WERI-Rb-1 (cell line): ENCODE measurements at regions not wholly inside any gene's neighbourhood (a gene's known extent, or its start where the extent isn't known, plus 50 kb on each side); places are given as distances from the start of the nearest gene placed in this dataset.

Experiments
- DNase-seq: peaks from one replicate; pipeline ENCODE4 v3.0.0-alpha.2; 2020
- H3K27ac ChIP-seq: fragments of 250-450 bp; sonication (Bioruptor Pico); 2 replicates; pipeline ENCODE4 v1.5.1; 2020; ENCODE audit warnings: mild to moderate bottlenecking, moderate library complexity
- H3K27me3 ChIP-seq: fragments of 250-450 bp; sonication (Bioruptor Pico); 2 replicates; pipeline ENCODE4 v1.5.1; 2021; ENCODE audit warnings: mild to moderate bottlenecking, low read depth, moderate library complexity; ENCODE audit not compliant: insufficient read depth, severe bottlenecking
- H3K36me3 ChIP-seq: fragments of 250-450 bp; sonication (Bioruptor Pico); 2 replicates; pipeline ENCODE4 v1.5.1; 2020; ENCODE audit warnings: mild to moderate bottlenecking, moderate library complexity
- H3K4me3 ChIP-seq: 2 replicates; pipeline ENCODE4 v1.5.1; 2011; ENCODE audit warnings: low read depth, mild to moderate bottlenecking, control low read depth, low read length
- H3K9me3 ChIP-seq: fragments of 250-450 bp; sonication (Bioruptor Pico); 2 replicates; pipeline ENCODE4 v1.5.1; 2021; ENCODE audit warnings: mild to moderate bottlenecking, moderate library complexity; ENCODE audit not compliant: severe bottlenecking
- TF ChIP-seq, protein P1 (sequence below): IDR thresholded peaks from 2 replicates; pipeline ENCODE4 v1.5.1; 2011; ENCODE audit warnings: low read depth, mild to moderate bottlenecking, control low read depth, inconsistent platforms, low read length

DNA sequence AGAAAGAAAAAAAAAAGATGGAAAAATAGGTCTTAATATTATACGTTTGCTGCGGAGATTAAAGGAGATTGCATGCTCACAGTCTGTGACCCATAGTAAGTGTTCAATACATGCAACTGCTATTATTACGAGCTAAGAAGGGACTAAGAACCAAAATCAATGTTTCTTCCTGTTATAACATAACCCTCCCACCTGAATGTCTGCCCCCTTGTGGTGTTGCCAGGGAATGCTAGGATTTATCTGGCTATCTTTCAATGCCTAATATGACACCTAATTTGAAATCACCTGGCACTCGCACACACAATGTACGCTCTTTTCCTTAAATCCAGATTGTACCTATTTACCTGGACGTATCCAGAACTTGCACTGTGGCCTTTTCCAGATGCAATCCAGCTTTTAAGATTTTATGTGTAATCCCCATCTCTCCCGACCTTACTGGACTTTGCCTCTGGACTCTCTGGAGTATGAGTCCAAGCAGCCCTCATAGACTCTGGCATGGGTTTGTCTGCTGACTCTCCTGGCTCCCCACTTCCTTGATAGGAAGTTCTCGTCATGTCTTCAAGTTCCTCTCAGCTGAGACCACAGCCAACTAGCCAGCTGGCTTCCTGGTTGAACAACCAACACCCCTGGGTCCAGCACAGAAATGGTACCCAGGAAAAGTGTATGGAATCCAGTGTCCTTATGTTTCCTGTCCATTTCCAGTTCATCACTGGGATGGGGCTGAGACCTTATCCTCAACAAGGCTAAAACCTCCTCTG lies 151.5 kb downstream of the CCDC34 start:
- no peaks in the 10 kb centered on the region for H3K36me3 ChIP-seq
- no peak overlapping the region for H3K4me3 ChIP-seq
- H3K27me3 ChIP-seq: no peaks in the 10 kb centered on the region
- no peak overlapping the region for H3K27ac ChIP-seq
- no peaks in the 10 kb centered on the region for H3K9me3 ChIP-seq
- TF ChIP-seq, protein P1, sequence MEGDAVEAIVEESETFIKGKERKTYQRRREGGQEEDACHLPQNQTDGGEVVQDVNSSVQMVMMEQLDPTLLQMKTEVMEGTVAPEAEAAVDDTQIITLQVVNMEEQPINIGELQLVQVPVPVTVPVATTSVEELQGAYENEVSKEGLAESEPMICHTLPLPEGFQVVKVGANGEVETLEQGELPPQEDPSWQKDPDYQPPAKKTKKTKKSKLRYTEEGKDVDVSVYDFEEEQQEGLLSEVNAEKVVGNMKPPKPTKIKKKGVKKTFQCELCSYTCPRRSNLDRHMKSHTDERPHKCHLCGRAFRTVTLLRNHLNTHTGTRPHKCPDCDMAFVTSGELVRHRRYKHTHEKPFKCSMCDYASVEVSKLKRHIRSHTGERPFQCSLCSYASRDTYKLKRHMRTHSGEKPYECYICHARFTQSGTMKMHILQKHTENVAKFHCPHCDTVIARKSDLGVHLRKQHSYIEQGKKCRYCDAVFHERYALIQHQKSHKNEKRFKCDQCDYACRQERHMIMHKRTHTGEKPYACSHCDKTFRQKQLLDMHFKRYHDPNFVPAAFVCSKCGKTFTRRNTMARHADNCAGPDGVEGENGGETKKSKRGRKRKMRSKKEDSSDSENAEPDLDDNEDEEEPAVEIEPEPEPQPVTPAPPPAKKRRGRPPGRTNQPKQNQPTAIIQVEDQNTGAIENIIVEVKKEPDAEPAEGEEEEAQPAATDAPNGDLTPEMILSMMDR: peak; percentile 47; the same call in 1 of the 2 replicates
- DNase-seq: peak; percentile 38

DNA sequence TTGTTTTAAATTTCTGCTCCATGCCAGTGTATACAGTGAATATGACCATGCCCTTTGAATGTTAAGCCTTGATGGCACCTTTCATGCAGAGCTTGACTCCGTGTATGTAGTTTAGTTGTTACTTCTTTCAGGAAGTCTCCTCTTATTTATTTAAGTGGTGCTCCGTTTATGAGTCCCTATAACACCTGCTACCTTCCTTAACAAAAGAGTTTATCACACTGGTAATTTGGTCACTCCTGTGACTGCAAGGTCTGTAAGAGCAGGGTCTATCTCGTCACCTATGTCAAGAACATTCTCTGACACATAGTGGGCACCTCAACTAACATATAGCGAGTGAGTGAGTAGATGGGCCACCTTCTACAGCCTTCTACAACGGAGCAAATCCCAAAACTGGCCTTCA lies 152.5 kb downstream of the CCDC34 start:
- TF ChIP-seq, protein P1: no peak
- Histone ChIP-seq H3K27me3 (no peaks in the 10 kb centered on the region), H3K27ac (no peak overlapping the region), H3K4me3 (no peak overlapping the region), H3K36me3 (no peaks in the 10 kb centered on the region), H3K9me3 (no peaks in the 10 kb centered on the region)
- no peak for DNase-seq

DNA sequence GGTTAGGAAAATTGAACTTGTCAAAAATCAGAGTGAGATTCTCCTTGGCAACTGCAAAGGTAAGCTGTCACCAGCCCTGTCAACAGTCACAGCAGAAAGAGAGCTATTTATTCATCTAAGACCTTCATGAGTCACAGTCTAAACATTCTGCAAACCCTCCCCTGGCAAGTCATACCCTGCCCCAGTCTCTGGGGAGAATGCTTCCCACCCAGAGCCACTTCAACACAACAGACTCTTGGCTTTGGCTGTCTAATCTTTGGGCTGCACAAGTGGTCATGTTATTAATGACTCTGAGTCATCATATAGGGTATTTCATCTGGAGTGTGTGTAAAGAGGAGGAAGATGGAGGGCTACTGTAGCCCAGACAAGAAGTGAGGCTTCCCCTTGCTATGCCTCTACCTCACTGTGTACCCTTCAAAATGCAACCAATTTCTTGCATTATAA lies 153.4 kb downstream of the CCDC34 start:
- TF ChIP-seq, protein P1: no peak
- Histone ChIP-seq H3K9me3 (no peaks in the 10 kb centered on the region), H3K27me3 (no peaks in the 10 kb centered on the region), H3K27ac (no peak overlapping the region), H3K4me3 (no peak overlapping the region), H3K36me3 (no peaks in the 10 kb centered on the region)
- DNase-seq: no peak

DNA sequence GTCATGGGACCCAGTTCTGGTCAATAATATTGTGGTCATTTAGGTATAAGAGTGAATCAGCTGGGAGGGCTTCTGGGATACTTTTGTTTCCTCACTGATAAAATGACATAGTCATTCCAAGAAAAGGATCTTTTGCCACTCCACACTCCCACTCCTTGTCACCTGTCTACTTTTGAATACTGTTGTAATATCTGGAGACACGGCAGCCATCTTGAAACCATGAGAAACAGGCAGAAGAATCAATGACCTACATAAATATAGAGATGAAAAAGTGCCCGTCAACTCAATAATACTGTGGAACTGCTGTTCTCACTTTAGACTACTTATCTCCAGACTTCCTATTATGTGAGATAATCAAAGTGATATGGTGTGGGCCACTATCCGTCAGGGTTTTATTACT lies 154.2 kb downstream of the CCDC34 start:
- Histone ChIP-seq H3K4me3 (no peak overlapping the region), H3K27me3 (no peaks in the 10 kb centered on the region), H3K27ac (no peak overlapping the region), H3K9me3 (no peaks in the 10 kb centered on the region), H3K36me3 (no peaks in the 10 kb centered on the region)
- DNase-seq: no peak
- TF ChIP-seq, protein P1: no peak

DNA sequence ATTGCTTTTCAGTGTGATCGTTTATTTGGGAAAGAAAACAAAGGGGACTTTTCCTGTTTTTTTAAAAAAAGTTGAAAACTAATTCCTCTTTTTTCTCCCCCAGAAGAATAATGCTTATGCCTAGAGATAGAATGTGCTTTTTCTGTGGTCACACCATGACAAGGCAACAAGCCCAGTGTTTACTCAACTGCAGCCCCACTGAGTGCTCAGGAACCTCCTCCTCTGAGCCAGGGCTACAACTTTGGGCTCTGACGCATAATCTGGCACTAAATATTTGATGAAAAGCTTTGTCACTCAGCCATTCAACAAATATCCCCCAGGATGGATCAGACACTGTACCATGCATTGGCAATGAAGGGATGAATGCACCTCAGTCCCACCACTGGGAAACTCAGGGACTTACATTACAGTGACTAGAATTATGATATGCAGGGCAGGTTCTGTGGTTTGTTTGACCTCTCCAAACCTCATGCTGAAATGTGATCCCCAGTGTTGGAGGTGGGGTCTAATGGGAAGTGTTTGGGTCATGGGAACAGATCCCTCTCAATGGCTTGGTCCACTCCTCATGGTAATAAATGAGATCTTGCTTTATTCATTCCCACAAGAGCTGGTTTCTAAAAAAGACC lies 155.9 kb downstream of the CCDC34 start:
- H3K27me3 ChIP-seq: no peaks in the 10 kb centered on the region
- TF ChIP-seq, protein P1: no peak
- no peak for DNase-seq
- H3K9me3 ChIP-seq: no peaks in the 10 kb centered on the region
- H3K36me3 ChIP-seq: no peaks in the 10 kb centered on the region
- no peak overlapping the region for H3K27ac ChIP-seq
- H3K4me3 ChIP-seq: no peak overlapping the region
